Endothelial cell of umbilical vein (primary cell): ENCODE measurements at regions not wholly inside any gene's neighbourhood (a gene's known extent, or its start where the extent isn't known, plus 50 kb on each side); places are given as distances from the start of the nearest gene placed in this dataset.

Source experiments
- BruUV-seq: library from RNA; stranded (reverse); fragments of 400-500 nt; replicated peaks from 2 replicates; lab custom pipeline; 2021; lab: Mats Ljungman, UMichigan
- CTCF ChIA-PET: fragments of 300-600, 350-600 bp; sonication (Branson Sonifier 250); formaldehyde crosslinking; loops from one replicate; lab custom pipeline; 2021; ENCODE audit warnings: antibody characterized with exemption, inconsistent platforms; lab: Charles Lee
- POLR2A ChIA-PET: fragments of 300-600, 350-600 bp; sonication (Branson Sonifier 250); formaldehyde crosslinking; loops from one replicate; lab custom pipeline; 2021; ENCODE audit warnings: antibody characterized with exemption, inconsistent platforms; lab: Charles Lee
- DNase-seq: peaks from one replicate; pipeline ENCODE4 v3.0.0-alpha.2; 2011; ENCODE audit warnings: low read depth, low spot score
- FAIRE-seq: peaks from 2 replicates; lab custom pipeline; 2011; peaks lifted over from hg19 to GRCh38; lab: Jason Lieb, UNC
- H2AFZ ChIP-seq: 2 replicates; pipeline ENCODE4 v1.6.0; 2012; ENCODE audit warnings: low read depth, low read length, control low read depth, inconsistent platforms
- H3K27ac ChIP-seq: 2 replicates; pipeline ENCODE4 v1.5.1; 2011; ENCODE audit warnings: low read depth, mild to moderate bottlenecking, control low read depth, low read length, moderate library complexity; ENCODE audit not compliant: insufficient read depth
- H3K27me3 ChIP-seq, 2 experiments: 2 replicates each; pipeline versions ENCODE4 v1.6.0 to v1.6.1; 2011; ENCODE audit warnings: low read length in 2 of 2, mixed read lengths in 1 of 2; ENCODE audit not compliant: control insufficient read depth in 2 of 2, insufficient read depth in 2 of 2
- H3K36me3 ChIP-seq, 2 experiments: 2 replicates in 1 of 2; 3 replicates in 1 of 2; pipeline ENCODE4 v1.5.1; 2011; ENCODE audit warnings: low read length in 2 of 2, mild to moderate bottlenecking in 1 of 2, moderate library complexity in 1 of 2; ENCODE audit not compliant: control insufficient read depth in 2 of 2, insufficient read depth in 2 of 2; ENCODE audit errors: extremely low read depth in 1 of 2
- H3K4me1 ChIP-seq: 3 replicates; pipeline ENCODE4 v1.5.1; 2011; ENCODE audit warnings: mild to moderate bottlenecking, low read length; ENCODE audit not compliant: control insufficient read depth, insufficient read depth; ENCODE audit errors: extremely low read depth
- H3K4me2 ChIP-seq: 2 replicates; pipeline ENCODE4 v1.6.1; 2011; ENCODE audit warnings: low read length, control low read depth, mixed read lengths; ENCODE audit not compliant: insufficient read depth
- H3K4me3 ChIP-seq, 3 experiments: fragments of 200-600 bp in 1 of 3; sonication (generic), shearing (Covaris generic) in 1 of 3; replicated peaks in 1 of 3; 2 replicates each; pipeline ENCODE4 v1.5.1; 2011 to 2016; ENCODE audit warnings: control low read depth in 3 of 3, low read length in 3 of 3, mild to moderate bottlenecking in 2 of 3, inconsistent platforms in 1 of 3, low read depth in 1 of 3, moderate library complexity in 1 of 3; ENCODE audit not compliant: insufficient read depth in 1 of 3
- H3K79me2 ChIP-seq: 2 replicates; pipeline ENCODE4 v1.6.0; 2012; ENCODE audit warnings: low read length, inconsistent platforms; ENCODE audit not compliant: control insufficient read depth, insufficient read depth
- H3K9ac ChIP-seq: replicated peaks from 2 replicates; pipeline ENCODE3; 2011; ENCODE audit warnings: low read length, control low read depth; ENCODE audit not compliant: insufficient read depth; ENCODE audit errors: extremely low read depth
- H3K9me1 ChIP-seq: replicated peaks from 3 replicates; pipeline ENCODE4 v1.6.0; 2011; ENCODE audit warnings: mild to moderate bottlenecking, low read length; ENCODE audit not compliant: control insufficient read depth, insufficient read depth; ENCODE audit errors: extremely low read depth
- H3K9me3 ChIP-seq: replicated peaks from 2 replicates; pipeline ENCODE4 v1.5.1; 2012; ENCODE audit warnings: low read length, inconsistent platforms; ENCODE audit not compliant: control insufficient read depth, insufficient read depth
- H4K20me1 ChIP-seq: replicated peaks from 2 replicates; pipeline ENCODE3; 2011; ENCODE audit warnings: mild to moderate bottlenecking, low read length; ENCODE audit not compliant: control insufficient read depth, insufficient read depth; ENCODE audit errors: extremely low read depth
- EZH2 ChIP-seq: IDR thresholded peaks from 2 replicates; pipeline ENCODE4 v1.6.1; 2012; ENCODE audit warnings: borderline replicate concordance, low read depth, mild to moderate bottlenecking, moderate library complexity, low read length, inconsistent platforms; ENCODE audit not compliant: severe bottlenecking
- FOS ChIP-seq: IDR thresholded peaks from 2 replicates; pipeline ENCODE4 v1.6.1; 2011; ENCODE audit warnings: mild to moderate bottlenecking, low read length, moderate library complexity, borderline replicate concordance; ENCODE audit not compliant: insufficient read depth
- GATA2 ChIP-seq: IDR thresholded peaks from 2 replicates; pipeline ENCODE4 v1.7.0; 2011; ENCODE audit warnings: low read depth, mild to moderate bottlenecking, moderate library complexity, mixed read lengths, low read length; ENCODE audit not compliant: insufficient read length, insufficient read depth
- JUN ChIP-seq: IDR thresholded peaks from 2 replicates; pipeline ENCODE4 v1.6.1; 2011; ENCODE audit warnings: borderline replicate concordance, low read depth; ENCODE audit not compliant: insufficient read length, insufficient read depth
- MYC ChIP-seq: IDR thresholded peaks from one replicate; pipeline ENCODE4 v1.6.1; 2011; ENCODE audit warnings: mild to moderate bottlenecking, low read depth, low read length
- POLR2A ChIP-seq: IDR thresholded peaks from 2 replicates; pipeline ENCODE4 v1.6.1; 2012; ENCODE audit warnings: low read depth, mild to moderate bottlenecking, control low read depth, low read length
- POLR2AphosphoS5 ChIP-seq: IDR thresholded peaks from 2 replicates; pipeline ENCODE4 v1.6.1; 2012; ENCODE audit warnings: low read depth, mild to moderate bottlenecking, control low read depth, low read length, moderate library complexity; ENCODE audit not compliant: insufficient read depth
- dilution Hi-C: fragments of 300-500 bp; cut with MboI; formaldehyde crosslinking; loops from one replicate; pipeline ENCODE4 v1.15.0; 2019; ENCODE audit warnings: low sequenced_read_pairs; ENCODE audit not compliant: extremely low pct_ligation_motif_present
- intact Hi-C: fragments of 100-400 bp; cut with micrococcal nuclease; formaldehyde crosslinking; loops from one replicate; pipeline ENCODE4 v1.10.0; 2022
- TF ChIP-seq, protein P1 (sequence below), 2 donors: IDR thresholded peaks; 1 replicate in 1 of 2; 2 replicates in 1 of 2; pipeline ENCODE4 v1.5.1; 2011; ENCODE audit warnings: low read length in 2 of 2, mild to moderate bottlenecking in 2 of 2, moderate library complexity in 2 of 2, control low read depth in 1 of 2, inconsistent platforms in 1 of 2, low read depth in 1 of 2; ENCODE audit not compliant: insufficient read depth in 1 of 2; ENCODE audit errors: extremely low read depth in 1 of 2
- TF ChIP-seq, protein P2 (sequence below): IDR thresholded peaks from 2 replicates; pipeline ENCODE4 v1.6.1; 2011; ENCODE audit not compliant: insufficient read depth, insufficient read length

DNA sequence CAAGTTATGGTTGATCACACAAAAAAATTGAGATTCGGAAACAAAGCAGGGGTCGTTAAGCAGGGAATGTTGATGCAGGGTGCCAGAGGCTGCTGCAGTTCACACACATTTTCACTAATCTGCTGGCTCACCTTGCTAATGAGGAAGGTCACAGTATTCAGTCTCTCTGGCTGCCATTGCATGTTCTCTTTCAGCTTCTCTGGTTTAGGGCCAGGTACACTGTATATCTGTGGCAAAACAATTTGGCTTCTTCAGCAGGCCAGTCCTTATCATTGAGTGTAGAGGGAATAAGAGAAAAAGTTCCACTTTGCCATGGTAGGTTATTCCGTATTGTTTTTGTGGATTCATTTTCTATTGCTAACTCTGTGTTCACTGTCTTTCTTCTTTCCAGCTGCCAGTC, 283.7 kb upstream of the ANO3 start:
- dilution Hi-C loops: no loop called here
- intact Hi-C loops: no loop called here
- DNase-seq: no peak
- Histone ChIP-seq H4K20me1 (no peaks in the 10 kb centered on the region), H3K9me1 (no peaks in the 10 kb centered on the region), H3K27me3 (no peaks in the 10 kb centered on the region), H3K4me2 (no peak overlapping the region), H3K27ac (no peak overlapping the region), H3K9ac (no peak overlapping the region), H3K4me3 (no peak overlapping the region), H2AFZ (no peak overlapping the region), H3K9me3 (no peaks in the 10 kb centered on the region), H3K79me2 (no peaks in the 10 kb centered on the region), H3K4me1 (no peaks in the 10 kb centered on the region), H3K36me3 (no peaks in the 10 kb centered on the region)
- TF ChIP-seq POLR2AphosphoS5 (no peak), MYC (no peak), JUN (no peak), POLR2A (no peak), GATA2 (no peak), EZH2 (no peak), FOS (no peak)
- TF ChIP-seq, protein P1, sequence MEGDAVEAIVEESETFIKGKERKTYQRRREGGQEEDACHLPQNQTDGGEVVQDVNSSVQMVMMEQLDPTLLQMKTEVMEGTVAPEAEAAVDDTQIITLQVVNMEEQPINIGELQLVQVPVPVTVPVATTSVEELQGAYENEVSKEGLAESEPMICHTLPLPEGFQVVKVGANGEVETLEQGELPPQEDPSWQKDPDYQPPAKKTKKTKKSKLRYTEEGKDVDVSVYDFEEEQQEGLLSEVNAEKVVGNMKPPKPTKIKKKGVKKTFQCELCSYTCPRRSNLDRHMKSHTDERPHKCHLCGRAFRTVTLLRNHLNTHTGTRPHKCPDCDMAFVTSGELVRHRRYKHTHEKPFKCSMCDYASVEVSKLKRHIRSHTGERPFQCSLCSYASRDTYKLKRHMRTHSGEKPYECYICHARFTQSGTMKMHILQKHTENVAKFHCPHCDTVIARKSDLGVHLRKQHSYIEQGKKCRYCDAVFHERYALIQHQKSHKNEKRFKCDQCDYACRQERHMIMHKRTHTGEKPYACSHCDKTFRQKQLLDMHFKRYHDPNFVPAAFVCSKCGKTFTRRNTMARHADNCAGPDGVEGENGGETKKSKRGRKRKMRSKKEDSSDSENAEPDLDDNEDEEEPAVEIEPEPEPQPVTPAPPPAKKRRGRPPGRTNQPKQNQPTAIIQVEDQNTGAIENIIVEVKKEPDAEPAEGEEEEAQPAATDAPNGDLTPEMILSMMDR (IDR thresholded peaks at IDR 0.05; ENCODE audit: extremely low read depth in 1 of 2, insufficient read depth in 1 of 2, low read depth in 1 of 2, low read length in 2 of 2): no peak
- TF ChIP-seq, protein P2, sequence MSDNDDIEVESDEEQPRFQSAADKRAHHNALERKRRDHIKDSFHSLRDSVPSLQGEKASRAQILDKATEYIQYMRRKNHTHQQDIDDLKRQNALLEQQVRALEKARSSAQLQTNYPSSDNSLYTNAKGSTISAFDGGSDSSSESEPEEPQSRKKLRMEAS: no peak
- BruUV-seq: no TSS peak
- ChIA-PET CTCF (no interaction called here), POLR2A (no interaction called here)
- FAIRE-seq: no peak
